Activated naive CD4-positive, alpha-beta T cell treated with anti-CD3 and anti-CD28 coated beads, Interleukin-2, amount 10 ng/mL, durations not matched to agents 7 days and 5 days (primary cell): ENCODE measurements at regions not wholly inside any gene's neighbourhood (a gene's known extent, or its start where the extent isn't known, plus 50 kb on each side); places are given as distances from the start of the nearest gene placed in this dataset.

Source experiments
- CTCF ChIA-PET: fragments of 350-600 bp; sonication (Branson Sonifier 250); formaldehyde crosslinking; loops from one replicate; lab custom pipeline; 2021; ENCODE audit warnings: antibody characterized with exemption; lab: Charles Lee
- DNase-seq: peaks from one replicate; pipeline ENCODE4 v3.0.0-alpha.2; 2020
- H3K27ac Mint-ChIP-seq: one replicate; pipeline ENCODE4 v1.8.0; 2021; ENCODE audit warnings: mild to moderate bottlenecking, moderate library complexity, mixed read lengths
- H3K27me3 Mint-ChIP-seq: one replicate; pipeline ENCODE4 v1.8.0; 2021; ENCODE audit warnings: mild to moderate bottlenecking, mixed read lengths
- H3K36me3 Mint-ChIP-seq: one replicate; pipeline ENCODE4 v1.8.0; 2021; ENCODE audit warnings: mixed read lengths
- H3K4me1 Mint-ChIP-seq: one replicate; pipeline ENCODE4 v1.8.0; 2021; ENCODE audit warnings: mixed read lengths
- H3K4me3 Mint-ChIP-seq: one replicate; pipeline ENCODE4 v1.8.0; 2021; ENCODE audit warnings: mild to moderate bottlenecking, moderate library complexity, mixed read lengths
- H3K9me3 Mint-ChIP-seq: one replicate; pipeline ENCODE4 v1.8.0; 2021; ENCODE audit warnings: mixed read lengths

DNA sequence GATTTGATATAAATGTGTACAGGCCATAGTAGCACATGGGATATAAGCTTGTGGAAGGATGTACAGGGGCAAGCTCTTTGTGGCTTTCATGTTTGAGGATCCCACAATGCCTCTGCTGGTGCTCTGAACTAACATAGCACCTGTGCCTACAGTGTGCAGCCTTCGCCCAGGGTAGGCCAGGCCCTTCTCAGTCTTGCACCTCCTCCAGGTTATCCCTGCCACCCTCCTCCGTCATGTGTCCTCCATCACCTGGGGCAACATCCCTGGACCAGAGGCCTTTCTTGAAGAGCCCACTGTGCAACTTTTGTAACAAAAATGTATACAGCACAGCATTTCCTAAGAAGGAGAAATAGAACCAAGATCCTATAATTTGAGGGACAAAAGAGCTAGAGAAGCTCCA is 306.8 kb downstream of the IRS2 start:
- Mint-ChIP-seq H3K27ac (no peak overlapping the region), H3K4me3 (no peak overlapping the region), H3K27me3 (no peaks in the 10 kb centered on the region), H3K4me1 (no peaks in the 10 kb centered on the region), H3K9me3 (no peaks in the 10 kb centered on the region), H3K36me3 (no peaks in the 10 kb centered on the region)
- no peak for DNase-seq
- CTCF ChIA-PET: no interaction called here

DNA sequence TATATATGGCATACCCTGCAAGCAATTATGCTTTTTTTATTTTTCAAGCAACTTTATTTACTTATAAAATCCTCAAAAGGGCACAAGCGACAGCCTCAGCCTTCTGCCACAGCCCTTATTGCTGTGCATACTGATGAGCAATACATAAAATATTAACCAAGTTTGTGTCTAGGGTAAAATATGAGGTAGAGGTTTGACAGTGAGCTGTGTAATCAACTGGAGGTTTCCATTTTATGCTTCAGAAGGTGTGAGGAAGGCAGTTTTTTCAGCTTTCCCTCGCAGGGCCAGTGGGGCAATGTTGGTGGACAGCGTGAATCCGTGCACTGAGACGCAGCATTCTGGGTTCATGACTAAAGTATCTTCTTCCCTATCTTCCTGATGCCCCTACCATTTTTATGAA is 310.4 kb downstream of the IRS2 start:
- Mint-ChIP-seq H3K4me1 (no peaks in the 10 kb centered on the region), H3K36me3 (no peaks in the 10 kb centered on the region), H3K27ac (no peak overlapping the region), H3K4me3 (no peak overlapping the region), H3K27me3 (no peaks in the 10 kb centered on the region), H3K9me3 (no peaks in the 10 kb centered on the region)
- CTCF ChIA-PET: no interaction called here
- DNase-seq: no peak

DNA sequence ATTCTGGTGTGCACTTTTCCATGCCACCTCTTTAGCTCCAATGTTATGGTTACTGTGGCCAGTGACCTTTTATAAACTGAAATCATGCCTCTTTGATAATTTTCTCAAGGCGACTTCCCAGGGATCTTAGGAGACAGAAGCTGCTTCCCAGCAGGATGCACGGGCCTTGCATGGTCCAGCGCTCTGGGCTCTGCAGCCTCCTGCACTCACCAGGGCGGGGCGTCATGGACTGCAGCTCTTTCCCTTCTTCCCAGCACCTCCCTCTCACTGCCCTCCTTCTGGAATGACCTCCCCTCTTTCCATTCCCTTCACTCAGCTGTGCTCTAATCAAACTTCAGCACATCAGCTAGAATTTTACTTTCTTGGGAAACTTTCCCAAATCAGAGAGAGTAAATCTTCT is 318.3 kb downstream of the IRS2 start:
- Mint-ChIP-seq H3K27me3 (no peaks in the 10 kb centered on the region), H3K4me1 (no peaks in the 10 kb centered on the region), H3K36me3 (no peaks in the 10 kb centered on the region), H3K27ac (no peak overlapping the region), H3K4me3 (no peak overlapping the region), H3K9me3 (peaks cover 1% of the 10 kb centered on the region)
- CTCF ChIA-PET: no interaction called here
- DNase-seq: no peak

DNA sequence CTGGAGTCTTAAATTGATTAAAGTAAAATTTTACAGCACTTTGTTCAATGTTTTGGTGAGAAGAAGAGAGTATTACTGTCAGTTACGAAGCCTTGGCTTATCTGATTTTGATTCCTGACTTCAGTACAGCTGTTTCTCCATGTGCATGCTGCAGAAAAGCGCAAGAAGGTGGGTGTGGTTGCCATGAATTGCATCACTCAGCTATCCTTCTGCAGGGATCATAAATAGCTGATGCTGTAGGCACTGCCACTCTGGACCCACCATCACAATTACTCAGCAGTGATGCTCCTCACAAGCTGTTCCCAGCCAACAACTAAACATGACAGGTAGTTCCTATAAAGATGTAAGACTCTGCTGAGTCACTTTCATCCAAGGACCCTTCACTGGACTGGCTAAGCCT is 321.2 kb downstream of the IRS2 start:
- Mint-ChIP-seq H3K9me3 (peaks cover 1% of the 10 kb centered on the region), H3K27me3 (no peaks in the 10 kb centered on the region), H3K4me1 (no peaks in the 10 kb centered on the region), H3K4me3 (no peak overlapping the region), H3K36me3 (no peaks in the 10 kb centered on the region), H3K27ac (no peak overlapping the region)
- no peak for DNase-seq
- CTCF ChIA-PET: no interaction called here

DNA sequence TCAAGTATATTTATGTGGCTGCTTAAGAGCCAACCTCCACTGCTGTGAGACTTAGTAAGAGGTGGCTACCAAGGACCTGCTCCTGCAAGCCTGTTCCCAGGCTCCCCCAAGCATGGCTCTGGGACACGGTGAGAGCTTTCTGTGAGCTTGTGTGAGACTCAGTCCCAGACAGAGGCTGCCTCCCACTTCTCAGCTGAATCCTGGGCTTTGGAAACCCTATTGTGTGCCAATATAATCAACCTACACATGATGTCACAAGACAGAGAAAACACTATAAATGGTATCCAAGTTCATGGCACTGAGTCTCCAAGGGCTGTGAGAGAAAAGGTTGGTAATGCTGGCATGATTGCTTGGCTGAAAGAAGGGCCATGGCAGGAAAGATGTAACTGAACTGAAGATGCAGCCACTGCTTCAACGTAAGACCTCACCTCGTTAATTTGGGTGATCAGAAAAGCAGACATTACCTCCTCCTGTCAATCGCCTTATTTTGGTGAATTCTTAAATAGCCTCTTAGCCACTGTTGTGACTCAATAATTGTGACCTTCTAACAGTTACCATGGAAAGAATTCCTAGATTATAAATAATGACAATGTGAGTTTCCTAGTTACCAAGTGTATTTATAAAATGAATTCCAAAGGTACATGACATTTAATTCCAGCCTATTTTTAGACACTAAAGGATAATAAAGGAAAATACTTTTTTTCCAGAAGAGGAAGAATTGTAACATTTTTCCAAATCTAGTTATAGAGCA is 332.0 kb downstream of the IRS2 start:
- CTCF ChIA-PET: no interaction called here
- Mint-ChIP-seq H3K27ac (no peak overlapping the region), H3K9me3 (no peaks in the 10 kb centered on the region), H3K4me3 (no peak overlapping the region), H3K4me1 (no peaks in the 10 kb centered on the region), H3K27me3 (no peaks in the 10 kb centered on the region), H3K36me3 (no peaks in the 10 kb centered on the region)
- no peak for DNase-seq

DNA sequence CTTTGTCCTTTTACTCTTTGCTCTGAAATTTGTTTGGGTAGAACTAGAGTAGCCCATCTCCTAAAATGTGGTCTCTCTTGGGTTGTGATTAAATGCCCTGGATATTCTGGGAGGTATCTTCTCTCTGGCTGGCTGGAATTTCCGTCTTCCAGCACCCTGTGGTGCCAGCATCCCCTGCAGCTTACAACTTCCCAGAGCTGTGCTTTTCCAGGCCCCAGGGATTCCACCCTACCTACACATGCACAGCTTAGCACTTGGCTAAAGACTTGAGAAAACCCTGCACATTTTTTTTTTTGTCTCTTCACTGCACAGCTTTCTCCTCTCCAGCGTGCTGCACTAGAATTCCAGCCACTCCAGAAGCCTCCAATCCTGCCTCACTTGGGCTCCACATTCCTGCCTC is 334.7 kb downstream of the IRS2 start:
- no peaks in the 10 kb centered on the region for H3K27me3 Mint-ChIP-seq
- no peaks in the 10 kb centered on the region for H3K9me3 Mint-ChIP-seq
- no peak overlapping the region for H3K27ac Mint-ChIP-seq
- H3K4me3 Mint-ChIP-seq: no peak overlapping the region
- no peaks in the 10 kb centered on the region for H3K4me1 Mint-ChIP-seq
- CTCF ChIA-PET: no interaction called here
- no peak for DNase-seq
- H3K36me3 Mint-ChIP-seq: no peaks in the 10 kb centered on the region

DNA sequence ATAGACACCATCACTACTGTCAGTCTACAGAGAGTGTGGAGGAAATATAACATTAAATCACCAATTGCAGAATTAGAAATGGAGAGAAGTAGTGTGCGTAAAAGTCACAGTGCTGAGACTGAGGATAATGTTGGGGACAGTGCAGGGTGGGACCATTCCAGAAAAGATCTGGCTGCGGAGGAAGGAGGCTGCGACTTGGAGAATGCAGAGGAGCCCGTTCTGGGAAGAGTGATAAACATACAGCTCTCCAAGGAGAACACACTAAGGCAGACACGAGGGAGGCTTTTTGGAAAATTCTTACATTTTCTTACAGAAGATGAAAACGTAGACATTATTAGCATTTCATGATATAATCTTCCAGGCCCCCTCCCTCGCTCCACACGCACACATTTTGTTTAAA is 337.8 kb downstream of the IRS2 start:
- Mint-ChIP-seq H3K27me3 (no peaks in the 10 kb centered on the region), H3K4me3 (no peak overlapping the region), H3K27ac (no peak overlapping the region), H3K36me3 (no peaks in the 10 kb centered on the region), H3K9me3 (no peaks in the 10 kb centered on the region), H3K4me1 (no peaks in the 10 kb centered on the region)
- CTCF ChIA-PET: no interaction called here
- DNase-seq: no peak

DNA sequence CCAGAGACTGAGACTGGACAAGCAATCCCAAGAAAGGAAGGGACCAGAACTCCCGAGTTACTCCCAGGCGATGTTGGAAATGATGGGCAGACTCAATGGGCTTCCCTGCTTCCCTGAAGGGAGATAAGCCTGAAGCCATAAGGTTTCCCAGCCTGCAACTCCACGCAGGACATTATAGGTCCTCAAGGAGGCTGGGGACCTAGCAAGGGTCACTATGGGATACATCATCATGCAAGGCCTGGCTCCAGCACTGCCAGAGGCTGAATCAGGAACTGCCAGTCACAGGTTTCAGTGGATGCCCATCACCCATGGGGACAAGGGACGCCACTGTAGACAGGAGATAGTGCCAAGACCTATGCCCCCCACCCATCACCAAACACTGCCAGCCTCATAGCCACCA is 338.7 kb downstream of the IRS2 start:
- Mint-ChIP-seq H3K27ac (no peak overlapping the region), H3K4me1 (no peaks in the 10 kb centered on the region), H3K27me3 (no peaks in the 10 kb centered on the region), H3K4me3 (no peak overlapping the region), H3K9me3 (no peaks in the 10 kb centered on the region), H3K36me3 (no peaks in the 10 kb centered on the region)
- CTCF ChIA-PET: no interaction called here
- no peak for DNase-seq

DNA sequence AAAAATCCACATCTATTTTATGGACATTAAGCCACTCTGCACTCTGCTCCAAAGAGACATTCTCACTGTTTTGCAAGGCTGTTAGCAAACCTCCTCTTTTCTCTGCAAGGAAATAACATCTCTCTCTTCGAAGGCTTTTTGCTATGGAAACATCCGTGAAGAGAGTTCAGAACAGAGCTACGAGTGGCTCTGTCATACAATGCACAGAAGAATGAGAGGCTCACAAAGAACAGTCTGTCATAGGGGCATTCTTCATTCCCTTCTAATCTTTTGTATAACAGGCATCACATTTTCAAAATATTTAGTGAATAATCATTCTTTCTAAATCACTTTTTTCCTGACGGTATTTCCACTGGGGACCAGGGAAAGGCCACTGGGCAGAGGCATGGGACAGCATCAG is 346.1 kb downstream of the IRS2 start:
- Mint-ChIP-seq H3K4me3 (no peak overlapping the region), H3K36me3 (no peaks in the 10 kb centered on the region), H3K4me1 (no peaks in the 10 kb centered on the region), H3K9me3 (no peaks in the 10 kb centered on the region), H3K27me3 (no peaks in the 10 kb centered on the region), H3K27ac (no peak overlapping the region)
- DNase-seq: no peak
- CTCF ChIA-PET: no interaction called here

DNA sequence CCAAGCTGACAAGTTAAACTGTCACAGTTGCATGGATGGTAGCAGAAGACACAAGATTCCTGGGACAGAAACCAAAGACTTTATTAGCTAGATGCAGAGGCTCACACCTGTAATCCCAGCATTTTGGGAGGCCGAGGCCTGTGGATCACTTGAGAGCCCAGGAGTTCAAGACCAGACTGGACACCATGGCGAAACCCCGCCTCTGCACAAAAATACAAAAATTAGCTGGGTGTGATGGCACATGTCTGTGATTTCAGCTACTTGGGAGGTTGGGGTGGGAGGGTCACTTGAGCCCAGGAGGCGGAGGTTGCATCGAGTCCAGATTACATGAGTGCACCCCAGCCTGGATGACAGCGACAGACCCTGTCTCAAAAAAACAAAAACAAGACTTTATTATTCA is 346.6 kb downstream of the IRS2 start:
- Mint-ChIP-seq H3K4me3 (no peak overlapping the region), H3K9me3 (no peaks in the 10 kb centered on the region), H3K4me1 (no peaks in the 10 kb centered on the region), H3K27me3 (no peaks in the 10 kb centered on the region), H3K27ac (no peak overlapping the region), H3K36me3 (no peaks in the 10 kb centered on the region)
- CTCF ChIA-PET: no interaction called here
- no peak for DNase-seq

DNA sequence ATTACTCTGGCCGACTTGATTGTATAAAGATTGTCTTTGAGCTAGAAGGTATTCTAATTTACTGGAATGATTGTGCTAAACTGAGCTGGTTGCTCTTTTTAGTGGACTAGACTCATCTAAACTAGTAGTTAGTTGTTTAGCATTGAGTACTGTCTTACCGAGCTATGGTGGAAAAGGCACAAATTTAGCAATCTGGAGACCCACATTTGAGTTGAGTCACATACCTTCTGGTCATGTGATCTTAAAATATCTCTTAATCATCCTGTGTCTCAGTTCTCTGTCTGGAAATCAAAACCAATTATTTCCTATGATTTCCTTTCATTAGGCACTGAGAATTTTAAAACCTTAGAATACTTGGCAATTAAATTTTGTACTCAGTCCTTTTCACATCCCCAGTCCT is 349.5 kb downstream of the IRS2 start:
- no peaks in the 10 kb centered on the region for H3K4me1 Mint-ChIP-seq
- H3K9me3 Mint-ChIP-seq: peaks cover 4% of the 10 kb centered on the region
- CTCF ChIA-PET: no interaction called here
- no peak overlapping the region for H3K27ac Mint-ChIP-seq
- no peaks in the 10 kb centered on the region for H3K36me3 Mint-ChIP-seq
- no peak overlapping the region for H3K4me3 Mint-ChIP-seq
- DNase-seq: no peak
- H3K27me3 Mint-ChIP-seq: no peaks in the 10 kb centered on the region

DNA sequence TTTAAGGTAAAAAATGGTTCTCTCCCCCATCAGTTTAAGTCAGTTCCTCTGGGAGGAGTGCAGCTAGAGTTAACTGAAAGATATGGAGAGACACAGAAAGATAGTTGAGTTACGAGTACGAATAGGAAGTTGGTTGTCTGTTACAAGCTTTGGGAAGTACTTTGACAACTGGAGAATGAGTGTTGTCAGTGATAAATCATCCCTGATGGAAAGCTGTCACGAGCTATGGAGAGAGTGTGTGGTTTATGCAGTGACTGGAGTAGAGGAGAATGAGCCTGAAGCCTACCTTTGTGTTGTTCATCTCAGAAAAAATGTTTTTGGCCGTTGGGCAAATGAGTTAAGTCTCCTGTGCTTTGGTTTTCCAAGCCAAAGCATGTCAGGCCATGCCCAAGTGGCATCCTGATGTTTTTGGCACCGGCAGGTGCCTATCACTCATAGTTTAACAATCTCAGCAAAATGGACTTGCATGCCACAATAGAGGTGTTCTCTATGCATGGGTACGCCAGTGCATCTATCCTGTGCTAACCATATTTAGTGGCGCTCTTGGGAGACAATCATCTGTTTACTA is 350.2 kb downstream of the IRS2 start:
- CTCF ChIA-PET: no interaction called here
- Mint-ChIP-seq H3K4me3 (no peak overlapping the region), H3K27ac (no peak overlapping the region), H3K9me3 (peaks cover 6% of the 10 kb centered on the region), H3K36me3 (no peaks in the 10 kb centered on the region), H3K27me3 (no peaks in the 10 kb centered on the region), H3K4me1 (no peaks in the 10 kb centered on the region)
- no peak for DNase-seq

DNA sequence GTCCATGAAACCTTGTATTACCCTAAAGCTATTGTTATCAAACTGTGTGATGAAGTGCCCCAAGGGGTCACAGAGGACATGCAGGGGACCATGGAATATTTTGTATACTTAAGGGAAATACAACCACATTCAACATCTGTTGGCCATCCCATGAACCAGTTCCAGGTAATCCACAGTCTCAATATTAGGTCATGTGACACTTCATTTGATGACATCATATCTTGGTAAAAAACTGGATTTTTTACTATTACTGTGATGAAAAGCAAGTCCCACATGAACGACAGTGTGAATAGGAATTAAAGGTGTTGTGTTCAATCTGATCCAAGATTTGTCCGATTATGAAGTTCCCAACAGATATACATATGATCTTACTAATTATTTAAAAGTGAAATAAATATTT is 355.2 kb downstream of the IRS2 start:
- peaks cover 16% of the 10 kb centered on the region for H3K9me3 Mint-ChIP-seq

DNA sequence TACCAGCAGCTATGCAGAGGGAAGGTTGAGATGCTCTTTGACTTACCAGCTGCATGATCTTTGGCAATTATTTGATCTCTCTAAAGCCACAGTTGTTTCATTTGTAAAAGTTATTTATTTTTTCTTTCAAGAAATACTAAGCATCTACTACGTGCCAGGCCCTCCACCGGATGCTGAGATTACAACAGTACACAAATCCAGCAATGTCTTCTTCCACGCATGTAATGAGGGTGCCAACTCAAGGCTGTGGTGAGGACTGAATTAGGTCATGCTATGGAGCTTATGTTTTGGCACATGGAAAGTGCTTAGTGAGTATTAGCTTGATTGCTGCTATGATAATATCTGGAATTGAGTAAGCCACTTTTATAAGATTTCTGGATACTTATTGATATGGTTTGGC is 358.2 kb downstream of the IRS2 start:
- no peak overlapping the region for H3K27ac Mint-ChIP-seq
- H3K4me1 Mint-ChIP-seq: no peaks in the 10 kb centered on the region
- H3K36me3 Mint-ChIP-seq: no peaks in the 10 kb centered on the region
- H3K27me3 Mint-ChIP-seq: no peaks in the 10 kb centered on the region
- H3K4me3 Mint-ChIP-seq: no peak overlapping the region
- DNase-seq: no peak
- H3K9me3 Mint-ChIP-seq: peaks cover 12% of the 10 kb centered on the region
- CTCF ChIA-PET: interaction anchor here (0.7 kb wide), 1 partner anchor 269 kb away, joined by 3 read pairs; no protein-coding TSS in a partner anchor

More for the DNA sequence above, 355.2 kb downstream of the IRS2 start:
- CTCF ChIA-PET: no interaction called here
- no peaks in the 10 kb centered on the region for H3K4me1 Mint-ChIP-seq
- no peaks in the 10 kb centered on the region for H3K27me3 Mint-ChIP-seq
- DNase-seq: no peak
- no peak overlapping the region for H3K4me3 Mint-ChIP-seq
- H3K36me3 Mint-ChIP-seq: no peaks in the 10 kb centered on the region
- H3K27ac Mint-ChIP-seq: no peak overlapping the region

DNA sequence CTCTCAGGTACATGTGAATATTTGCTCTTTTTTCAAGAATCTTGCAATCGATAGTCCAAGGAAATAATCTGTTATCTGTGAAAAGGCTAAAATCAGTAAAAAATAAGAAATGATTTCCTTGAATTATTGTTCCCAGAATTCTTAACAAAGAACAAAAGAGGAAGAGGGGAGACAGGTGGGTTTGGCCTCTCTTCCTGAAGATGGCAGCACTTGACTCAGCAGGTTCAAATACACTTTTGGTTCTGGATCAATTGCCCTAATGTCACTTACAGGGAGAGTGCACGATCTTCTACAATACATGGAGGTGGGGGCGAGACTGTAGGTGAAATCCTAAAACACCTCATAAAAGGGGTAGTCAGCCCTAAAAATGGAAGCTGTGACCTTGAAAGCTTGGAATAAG is 358.7 kb downstream of the IRS2 start:
- Mint-ChIP-seq H3K36me3 (no peaks in the 10 kb centered on the region), H3K27ac (no peak overlapping the region), H3K27me3 (no peaks in the 10 kb centered on the region), H3K4me3 (no peak overlapping the region), H3K9me3 (peaks cover 12% of the 10 kb centered on the region), H3K4me1 (no peaks in the 10 kb centered on the region)
- CTCF ChIA-PET: interaction anchor here (0.7 kb wide), 1 partner anchor 270 kb away, joined by 3 read pairs; no protein-coding TSS in a partner anchor
- DNase-seq: no peak
